Rectal smooth muscle tissue (tissue), 1 donor: ENCODE measurements at regions not wholly inside any gene's neighbourhood (a gene's known extent, or its start where the extent isn't known, plus 50 kb on each side); places are given as distances from the start of the nearest gene placed in this dataset.

Experiments
- H3K27ac ChIP-seq: one replicate; pipeline ENCODE4 v1.7.0; 2013; ENCODE audit warnings: low read depth, low read length, inconsistent platforms
- H3K27me3 ChIP-seq: one replicate; pipeline ENCODE4 v1.7.0; 2013; ENCODE audit warnings: low read length; ENCODE audit not compliant: control insufficient read depth, insufficient read depth
- H3K36me3 ChIP-seq: one replicate; pipeline ENCODE4 v1.7.0; 2013; ENCODE audit warnings: low read length; ENCODE audit not compliant: control insufficient read depth, insufficient read depth
- H3K4me1 ChIP-seq: one replicate; pipeline ENCODE4 v1.7.0; 2013; ENCODE audit warnings: low read length; ENCODE audit not compliant: control insufficient read depth, insufficient read depth
- H3K4me3 ChIP-seq: one replicate; pipeline ENCODE4 v1.7.0; 2013; ENCODE audit warnings: low read length
- H3K9ac ChIP-seq: one replicate; pipeline ENCODE4 v1.7.0; 2013; ENCODE audit warnings: low read length

- H3K4me3 ChIP-seq = no peak overlapping the region
- no peaks in the 10 kb centered on the region for H3K4me1 ChIP-seq
- H3K27ac ChIP-seq = no peak overlapping the region
- no peaks in the 10 kb centered on the region for H3K36me3 ChIP-seq
- H3K9ac ChIP-seq = no peak overlapping the region
- H3K27me3 ChIP-seq = no peaks in the 10 kb centered on the region
These were observed 91.8 kb upstream of the PREP start for GRCh38 chr6:105494688-105495087.

- no peak overlapping the region for H3K27ac ChIP-seq
These were observed 90.9 kb upstream of the PREP start for GRCh38 chr6:105493736-105494135.

DNA sequence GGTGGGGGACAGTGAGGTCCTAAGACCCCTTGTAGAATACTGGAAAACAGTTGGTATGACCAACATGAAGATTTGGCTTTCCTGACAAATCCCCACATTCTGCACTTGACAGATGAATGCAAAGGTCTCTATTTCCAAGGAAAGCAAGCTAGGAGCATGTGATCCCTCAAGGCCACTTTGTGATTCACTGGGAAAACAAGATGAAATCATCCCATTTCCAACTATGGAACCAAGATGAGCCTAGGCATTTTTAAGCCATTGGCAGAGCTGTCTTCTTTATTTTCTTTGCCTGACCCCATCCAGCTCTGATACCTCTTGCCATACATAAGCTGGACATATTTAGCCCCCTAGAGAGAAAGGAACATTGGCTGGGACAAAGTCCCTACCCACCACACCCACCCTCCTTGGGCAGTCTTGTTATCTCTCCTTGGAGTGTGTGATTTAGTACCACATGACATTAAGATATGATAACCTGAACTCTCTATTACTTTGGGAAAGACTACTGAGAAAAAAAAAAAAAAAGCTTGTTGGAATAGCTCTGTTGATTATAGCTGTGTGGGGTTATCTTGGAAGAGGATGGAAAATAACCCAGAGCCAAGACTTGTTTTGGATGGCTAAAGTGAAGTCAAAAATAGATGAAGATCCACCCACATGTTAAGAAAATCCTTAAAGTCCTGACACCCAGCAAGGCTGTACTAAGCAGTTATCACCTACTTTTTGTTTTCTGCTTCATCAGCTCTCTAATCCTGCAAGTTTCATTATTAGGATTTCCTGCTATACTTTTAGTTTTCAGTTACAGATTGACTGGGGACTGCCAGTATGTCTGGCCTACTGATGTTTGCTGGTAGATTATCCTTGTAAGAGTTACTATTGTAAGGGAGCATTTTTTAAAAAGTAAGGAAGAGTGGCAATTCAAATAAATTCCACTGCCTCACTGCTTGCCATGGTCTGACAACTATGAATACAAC is 90.1 kb upstream of the PREP start:
- Histone ChIP-seq H3K27me3 (no peaks in the 10 kb centered on the region), H3K4me3 (no peak overlapping the region), H3K36me3 (no peaks in the 10 kb centered on the region), H3K27ac (no peak overlapping the region), H3K4me1 (no peaks in the 10 kb centered on the region), H3K9ac (no peak overlapping the region)

More at GRCh38 chr6:105493736-105494135, 90.9 kb upstream of the PREP start:
- H3K9ac ChIP-seq = no peak overlapping the region
- no peaks in the 10 kb centered on the region for H3K36me3 ChIP-seq
- H3K27me3 ChIP-seq = no peaks in the 10 kb centered on the region
- no peaks in the 10 kb centered on the region for H3K4me1 ChIP-seq
- H3K4me3 ChIP-seq = no peak overlapping the region

GRCh38 chr6:105489216-105489530 is 86.3 kb upstream of the PREP start:
- Histone ChIP-seq H3K27ac (no peak overlapping the region), H3K27me3 (no peaks in the 10 kb centered on the region), H3K4me1 (no peaks in the 10 kb centered on the region), H3K4me3 (no peak overlapping the region), H3K36me3 (no peaks in the 10 kb centered on the region), H3K9ac (no peak overlapping the region)

DNA sequence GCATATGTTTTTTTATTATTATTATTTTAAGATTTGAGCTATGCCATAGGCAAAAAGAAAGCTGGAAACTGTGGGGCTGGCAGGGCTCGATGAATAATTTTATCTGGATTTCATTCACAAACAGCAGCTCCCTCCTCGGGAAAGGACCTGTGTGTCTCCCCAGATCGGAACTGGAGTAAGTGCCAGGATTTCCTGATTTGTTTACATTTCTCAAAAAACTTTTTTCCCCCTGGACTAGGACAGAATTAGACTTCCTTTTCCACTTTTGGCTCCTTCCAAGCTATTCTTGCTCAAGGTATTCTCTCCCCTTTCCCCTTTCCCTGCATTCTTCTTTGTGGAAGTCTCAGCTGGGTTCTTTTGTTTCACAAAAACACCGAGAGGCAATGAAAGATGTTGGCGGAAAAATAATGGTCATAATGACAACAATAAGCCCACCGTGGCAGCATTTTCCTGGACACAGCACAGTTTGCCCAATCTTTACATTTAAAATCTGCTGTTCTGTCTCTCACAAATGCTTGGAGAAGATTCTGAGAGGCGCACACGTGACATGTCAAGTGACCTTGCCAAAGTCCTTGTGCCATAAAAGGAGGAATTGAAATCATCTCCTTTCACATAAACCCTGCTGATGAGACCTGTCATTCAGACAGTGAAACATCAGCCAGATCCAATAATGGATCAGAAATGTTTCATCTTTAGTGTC is 85.8 kb upstream of the PREP start:
- H3K4me1 ChIP-seq = no peaks in the 10 kb centered on the region
- no peaks in the 10 kb centered on the region for H3K27me3 ChIP-seq
- H3K9ac ChIP-seq = no peak overlapping the region
- H3K36me3 ChIP-seq = no peaks in the 10 kb centered on the region
- H3K4me3 ChIP-seq = no peak overlapping the region
- no peak overlapping the region for H3K27ac ChIP-seq

GRCh38 chr6:105487040-105487790 is 84.3 kb upstream of the PREP start:
- Histone ChIP-seq H3K27ac (no peak overlapping the region), H3K9ac (no peak overlapping the region), H3K4me1 (no peaks in the 10 kb centered on the region), H3K36me3 (no peaks in the 10 kb centered on the region), H3K4me3 (no peak overlapping the region), H3K27me3 (no peaks in the 10 kb centered on the region)

GRCh38 chr6:105485456-105485855 is 82.6 kb upstream of the PREP start:
- Histone ChIP-seq H3K27me3 (no peaks in the 10 kb centered on the region), H3K36me3 (no peaks in the 10 kb centered on the region), H3K4me1 (no peaks in the 10 kb centered on the region), H3K9ac (no peak overlapping the region), H3K4me3 (no peak overlapping the region), H3K27ac (no peak overlapping the region)

GRCh38 chr6:105484238-105485161 is 81.6 kb upstream of the PREP start:
- no peaks in the 10 kb centered on the region for H3K4me1 ChIP-seq
- H3K27me3 ChIP-seq = no peaks in the 10 kb centered on the region
- no peak overlapping the region for H3K9ac ChIP-seq
- no peak overlapping the region for H3K4me3 ChIP-seq
- no peak overlapping the region for H3K27ac ChIP-seq
- H3K36me3 ChIP-seq = no peaks in the 10 kb centered on the region

- Histone ChIP-seq H3K4me3 (no peak overlapping the region), H3K27ac (no peak overlapping the region), H3K9ac (no peak overlapping the region), H3K27me3 (no peaks in the 10 kb centered on the region), H3K4me1 (no peaks in the 10 kb centered on the region), H3K36me3 (no peaks in the 10 kb centered on the region)
These were observed 80.6 kb upstream of the PREP start for GRCh38 chr6:105483492-105483891.

- Histone ChIP-seq H3K9ac (no peak overlapping the region), H3K4me3 (no peak overlapping the region), H3K27me3 (no peaks in the 10 kb centered on the region), H3K4me1 (no peaks in the 10 kb centered on the region), H3K36me3 (no peaks in the 10 kb centered on the region), H3K27ac (no peak overlapping the region)
These were observed 80.0 kb upstream of the PREP start for GRCh38 chr6:105482921-105483320.

GRCh38 chr6:105482227-105482844 is 79.5 kb upstream of the PREP start:
- Histone ChIP-seq H3K4me3 (no peak overlapping the region), H3K27ac (no peak overlapping the region), H3K4me1 (no peaks in the 10 kb centered on the region), H3K9ac (no peak overlapping the region), H3K36me3 (no peaks in the 10 kb centered on the region), H3K27me3 (no peaks in the 10 kb centered on the region)
